ENCODE measurements at regions not wholly inside any gene's neighbourhood (a gene's known extent, or its start where the extent isn't known, plus 50 kb on each side); places are given as distances from the start of the nearest gene placed in this dataset.
"Not testable (repeated sequence)": the region's sequence is repeated elsewhere in the genome, so short reads cannot be mapped to it uniquely, and the experiment has no call there.

DNA sequence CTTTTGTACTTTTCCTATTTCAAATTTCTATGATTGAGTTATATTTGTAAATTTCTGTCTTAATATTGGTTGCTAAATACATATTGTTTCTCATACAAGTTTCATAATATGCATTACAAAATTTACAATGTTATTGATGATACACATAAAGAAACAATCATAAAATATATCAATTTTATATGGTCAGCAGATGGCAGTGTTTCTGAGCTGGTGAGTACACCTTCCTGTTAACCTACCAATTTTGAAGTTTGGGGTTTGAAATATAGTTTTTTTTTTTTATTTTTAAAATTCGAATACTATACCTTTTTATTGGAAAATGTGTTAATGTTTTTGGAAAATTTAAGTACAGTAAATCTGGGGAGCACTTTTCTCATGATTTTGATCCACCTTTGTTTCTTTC, 1953.1 kb upstream of the ADGRL3 start:
- DNase-seq = no peak

DNA sequence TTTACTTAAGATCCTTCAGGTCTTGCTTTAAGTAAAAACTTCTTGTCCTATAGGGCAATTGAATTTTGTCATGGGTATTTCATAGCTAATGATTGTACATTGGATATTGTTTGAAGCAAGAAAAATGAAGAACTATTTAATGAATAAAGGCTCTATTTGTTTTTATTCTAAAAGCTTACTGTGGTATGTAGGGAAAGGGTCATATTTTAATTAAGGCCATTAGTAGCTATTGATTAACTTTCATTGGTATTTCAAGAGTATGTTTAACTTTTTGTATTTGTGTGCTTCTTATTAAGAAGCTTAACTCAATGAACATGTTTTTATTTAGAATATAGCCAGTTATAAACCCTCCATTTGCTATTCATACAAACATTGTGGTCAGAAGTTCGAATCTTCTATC, 1951.8 kb upstream of the ADGRL3 start:
- no peak for DNase-seq

DNA sequence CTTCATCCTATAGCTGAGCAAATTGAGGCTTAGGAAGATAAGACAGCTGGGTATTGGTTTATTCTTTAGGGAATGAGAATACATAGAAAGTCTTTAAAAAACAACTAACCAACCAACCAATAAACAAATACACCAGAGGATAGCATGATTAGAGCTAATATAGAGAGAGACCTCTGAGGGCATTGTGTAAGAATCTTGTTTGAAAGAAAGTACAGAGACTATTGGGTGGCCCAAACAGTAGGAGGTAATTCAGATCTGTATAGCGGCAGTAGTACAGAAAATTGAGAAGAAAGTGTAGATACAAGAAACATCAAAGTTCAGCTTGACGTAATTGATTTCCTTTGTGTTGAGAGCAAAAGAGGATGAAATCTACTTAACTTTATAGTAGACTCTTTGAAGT, 1951.0 kb upstream of the ADGRL3 start:
- no peak for DNase-seq

GRCh38 chr4:59258002-59258401, 1942.1 kb upstream of the ADGRL3 start:
- DNase-seq = no peak

GRCh38 chr4:59307609-59308008, 1892.5 kb upstream of the ADGRL3 start:
- DNase-seq = no peak

GRCh38 chr4:59314637-59315036, 1885.5 kb upstream of the ADGRL3 start:
- DNase-seq = no peak

GRCh38 chr4:59339631-59340030, 1860.5 kb upstream of the ADGRL3 start:
- DNase-seq = no peak

DNA sequence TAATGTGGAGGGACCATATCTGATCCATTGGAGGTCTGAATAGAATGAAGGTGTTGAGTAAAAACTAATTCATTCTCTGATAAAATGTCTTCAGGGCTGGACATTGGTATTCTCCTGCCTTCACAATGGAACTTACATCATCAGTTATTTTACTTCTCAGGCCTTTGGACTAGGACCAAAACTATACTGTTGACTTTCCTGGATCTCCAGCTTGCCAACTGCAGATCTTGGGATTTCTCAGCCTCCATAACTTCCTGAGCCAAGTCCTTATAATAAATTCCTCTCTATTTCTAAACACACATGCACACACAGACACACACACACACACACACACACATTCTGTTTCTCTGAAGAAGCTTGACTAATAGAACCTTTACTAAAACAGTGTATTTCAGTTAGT, 1858.6 kb upstream of the ADGRL3 start:
- DNase-seq = no peak

DNA sequence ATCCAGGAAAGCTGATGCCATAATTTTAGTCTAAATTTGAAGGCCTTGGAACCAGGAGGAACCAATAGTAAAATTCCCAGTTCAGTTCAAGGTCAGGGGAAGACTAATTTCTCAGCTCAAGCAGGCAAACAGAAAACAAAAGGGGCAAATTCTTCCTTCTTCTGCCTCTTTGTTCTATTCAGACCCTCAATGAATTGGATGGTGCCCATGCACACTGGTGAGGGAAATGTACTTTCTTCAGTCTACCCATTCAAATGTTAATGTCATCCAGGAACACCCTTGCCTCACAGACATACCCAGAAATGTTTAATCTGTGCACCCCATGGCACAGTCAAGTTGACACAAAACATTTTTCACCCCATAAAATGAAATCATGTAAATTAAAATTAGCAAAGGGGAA, 1851.2 kb upstream of the ADGRL3 start:
- no peak for DNase-seq

DNA sequence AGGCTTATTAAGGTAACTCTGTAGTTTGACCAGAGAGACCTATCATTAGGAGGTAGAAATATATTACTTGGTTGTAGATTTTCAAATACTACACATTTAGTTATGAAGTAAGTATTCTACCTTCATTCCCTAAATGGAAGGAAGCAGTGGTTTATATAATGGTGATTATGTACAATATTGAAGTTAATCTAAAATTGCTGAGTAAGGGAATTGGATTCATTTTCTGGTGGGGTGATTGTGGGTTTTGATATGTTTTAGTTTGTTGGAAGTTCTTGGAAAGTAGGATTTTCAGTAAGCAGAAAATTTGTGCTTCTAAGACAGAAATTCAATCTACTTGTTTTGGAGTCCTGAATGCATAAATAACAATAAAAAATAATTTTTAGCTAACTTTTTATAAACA, 1830.9 kb upstream of the ADGRL3 start:
- no peak for DNase-seq

DNA sequence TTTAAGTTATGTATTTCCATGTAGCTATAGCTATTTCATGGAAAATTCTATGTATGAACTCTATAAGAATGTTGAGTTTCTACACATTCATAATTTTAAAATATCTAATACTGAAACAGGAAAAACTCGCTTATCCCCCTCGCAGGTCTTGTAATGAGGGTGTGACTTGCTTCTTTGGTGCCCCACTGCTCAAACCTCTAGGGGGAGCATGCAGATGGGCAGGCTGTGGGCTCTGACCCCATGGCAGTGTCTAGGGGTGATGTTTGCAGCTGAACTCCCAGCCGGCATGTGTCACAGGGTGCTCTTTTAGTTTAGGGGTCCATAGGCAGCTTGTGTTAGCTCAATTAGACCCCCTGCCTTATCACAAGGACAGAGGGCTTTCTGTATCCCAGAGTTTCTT, 1825.7 kb upstream of the ADGRL3 start:
- DNase-seq = no peak

- no peak for DNase-seq
Observed at GRCh38 chr4:59380841-59381366, 1819.2 kb upstream of the ADGRL3 start.

DNA sequence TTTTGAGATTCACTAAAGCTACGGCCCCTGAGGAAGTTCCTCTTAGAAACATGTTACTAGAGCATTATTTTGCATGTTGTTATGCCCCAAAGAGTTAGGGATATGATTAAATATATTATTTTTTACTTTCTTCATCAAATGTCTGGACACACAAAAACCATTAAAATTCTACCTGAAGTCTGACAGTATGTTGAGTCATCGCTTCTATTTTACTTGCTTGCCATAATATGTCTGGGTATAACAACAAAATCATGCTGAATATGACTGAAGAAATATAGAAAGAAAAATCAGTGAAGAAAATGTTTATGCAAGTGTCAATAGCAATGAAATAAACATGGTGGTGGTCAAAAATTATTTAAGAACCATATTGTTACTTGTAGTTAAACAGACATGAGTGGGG, 1818.5 kb upstream of the ADGRL3 start:
- DNase-seq = no peak

GRCh38 chr4:59387759-59388758, 1812.1 kb upstream of the ADGRL3 start:
- no peak for DNase-seq

DNA sequence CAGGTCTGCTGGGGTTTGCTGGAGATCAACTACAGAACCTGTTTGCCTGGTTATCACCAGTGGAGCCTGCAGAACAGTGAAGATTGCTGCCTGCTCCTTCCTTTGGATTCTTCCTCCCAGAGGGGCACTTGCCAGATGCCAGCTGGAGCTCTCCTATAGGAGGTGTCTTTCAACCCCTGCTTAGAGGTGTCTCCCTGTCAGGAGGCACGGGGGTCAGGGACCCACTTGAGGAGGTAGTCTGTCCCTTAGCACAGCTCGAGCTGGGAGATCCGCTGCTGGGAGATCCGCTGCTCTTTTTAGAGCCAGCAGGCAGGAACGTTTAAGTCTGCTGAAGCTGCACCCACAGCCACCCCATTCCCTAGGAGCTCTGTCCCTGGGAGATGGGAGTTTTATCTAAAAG, 1806.3 kb upstream of the ADGRL3 start:
- no peak for DNase-seq

GRCh38 chr4:59400334-59400733, 1799.8 kb upstream of the ADGRL3 start:
- DNase-seq = no peak

GRCh38 chr4:59409647-59410046, 1790.5 kb upstream of the ADGRL3 start:
- DNase-seq = no peak

DNA sequence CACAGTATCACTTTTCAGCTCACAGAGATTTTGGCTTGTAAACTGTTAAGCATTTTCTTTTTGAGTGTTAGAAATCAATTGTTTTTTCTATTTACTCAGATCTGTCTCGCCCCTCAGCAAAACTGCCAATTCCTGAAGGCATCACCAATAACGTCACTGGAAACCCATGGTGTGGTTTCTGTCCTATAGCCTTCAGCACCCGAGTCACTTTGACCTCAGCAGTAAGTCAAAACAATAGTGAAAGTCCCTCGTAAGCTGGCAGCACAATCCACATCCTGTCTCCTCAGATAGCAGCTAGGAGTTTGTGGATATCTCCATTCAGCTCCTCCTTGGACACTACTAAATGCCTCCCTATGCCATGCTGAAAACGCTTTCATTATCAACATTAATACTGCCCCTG, 1787.4 kb upstream of the ADGRL3 start:
- DNase-seq = peak; percentile 0

- no peak for DNase-seq
Observed at GRCh38 chr4:59455751-59456150, 1744.4 kb upstream of the ADGRL3 start.

GRCh38 chr4:59457576-59457975, 1742.5 kb upstream of the ADGRL3 start:
- no peak for DNase-seq

GRCh38 chr4:59484944-59485343, 1715.2 kb upstream of the ADGRL3 start:
- DNase-seq = no peak

DNA sequence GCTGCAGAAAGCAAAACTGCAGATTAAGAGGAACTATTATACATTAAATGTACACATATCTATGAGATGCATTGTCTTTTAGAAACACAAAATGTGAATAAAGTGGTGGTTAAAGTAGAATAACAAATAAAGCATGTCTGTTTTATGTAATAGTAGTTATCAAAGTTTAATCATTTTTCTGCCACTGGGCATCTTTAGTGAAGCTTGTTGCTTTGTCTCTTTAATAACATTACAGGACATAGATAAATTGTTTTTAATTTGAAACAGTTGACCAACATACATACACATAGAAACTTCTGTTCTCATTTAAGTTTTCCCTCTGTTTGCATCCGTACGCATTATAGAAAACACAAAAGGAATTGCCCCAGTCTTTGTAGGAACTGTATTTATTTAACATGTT, 1700.0 kb upstream of the ADGRL3 start:
- DNase-seq = no peak

GRCh38 chr4:59503731-59504130, 1696.4 kb upstream of the ADGRL3 start:
- no peak for DNase-seq

GRCh38 chr4:59511809-59512208, 1688.3 kb upstream of the ADGRL3 start:
- not testable (repeated sequence) for DNase-seq

DNA sequence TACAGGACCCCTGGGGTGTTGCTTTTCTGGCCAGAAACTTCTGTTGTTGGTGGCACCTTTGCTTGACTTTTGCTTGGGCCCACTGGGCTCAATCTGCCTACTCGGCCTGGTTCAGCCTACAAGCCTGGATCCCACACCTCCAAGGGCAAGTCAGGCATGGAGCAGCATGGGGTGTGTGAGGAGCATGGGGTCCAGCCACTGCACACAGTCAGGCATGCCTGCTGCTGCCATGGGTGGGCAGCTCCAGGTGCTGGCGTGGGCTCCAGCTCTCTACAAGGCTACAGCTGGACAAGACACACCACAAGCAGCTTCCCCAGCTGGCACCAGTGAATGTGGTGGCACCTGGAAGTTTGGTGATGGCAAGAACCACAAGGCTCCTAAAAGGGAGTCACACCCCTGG, 1683.1 kb upstream of the ADGRL3 start:
- DNase-seq = no peak

Measured in activated CD4-positive, alpha-beta T cell treated with anti-CD3 and anti-CD28 coated beads, Interleukin-2, Interleukin-6, amounts not matched to agents 100 ng/mL and 50 ng/mL, durations not matched to agents 16 hours and 8 hours (primary cell).